ENCODE measurements at regions not wholly inside any gene's neighbourhood (a gene's known extent, or its start where the extent isn't known, plus 50 kb on each side); places are given as distances from the start of the nearest gene placed in this dataset.

DNA sequence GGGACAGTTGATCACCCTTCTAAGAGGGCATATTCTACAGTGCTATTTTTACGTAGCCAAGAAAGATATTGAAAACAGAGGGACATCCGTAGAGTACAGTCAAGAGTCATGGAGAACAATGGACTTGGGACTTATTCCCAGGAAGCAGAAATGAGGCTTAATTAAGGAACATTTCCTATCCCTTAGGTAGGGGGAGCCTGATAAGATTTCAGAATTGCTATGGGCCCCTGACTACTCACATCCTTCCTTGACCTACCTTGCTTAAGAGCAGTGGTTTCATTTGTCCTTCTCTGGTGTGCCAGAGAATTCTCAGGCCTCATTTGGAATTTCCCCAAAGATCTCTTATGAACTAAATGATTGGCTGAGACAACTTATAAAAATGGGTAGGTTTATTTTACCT, 189.5 kb upstream of the DTNBP1 start:
- no peak for DNase-seq (ENCODE audit: low read depth in 2 of 3, low spot score in 2 of 3)

DNA sequence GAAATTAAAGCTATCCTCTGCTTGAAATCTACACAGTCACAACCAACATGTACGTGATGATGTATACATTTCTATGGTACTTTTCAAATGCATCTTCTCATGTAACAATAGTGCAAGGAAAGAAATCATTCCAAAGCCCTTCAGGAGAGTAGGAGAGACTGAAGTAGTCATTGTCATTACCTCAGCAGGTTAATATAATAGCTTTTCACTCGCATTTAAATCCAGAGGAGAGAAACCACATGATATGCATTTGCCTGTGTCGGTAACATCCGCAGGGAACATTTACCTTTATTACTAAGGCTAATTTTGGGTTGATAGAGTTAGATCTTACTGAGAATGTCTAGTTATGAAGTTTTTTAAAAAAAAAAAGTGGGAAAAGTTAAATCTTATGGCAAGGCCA, 186.6 kb upstream of the DTNBP1 start:
- no peak for DNase-seq (ENCODE audit: low read depth in 2 of 3, low spot score in 2 of 3)

DNA sequence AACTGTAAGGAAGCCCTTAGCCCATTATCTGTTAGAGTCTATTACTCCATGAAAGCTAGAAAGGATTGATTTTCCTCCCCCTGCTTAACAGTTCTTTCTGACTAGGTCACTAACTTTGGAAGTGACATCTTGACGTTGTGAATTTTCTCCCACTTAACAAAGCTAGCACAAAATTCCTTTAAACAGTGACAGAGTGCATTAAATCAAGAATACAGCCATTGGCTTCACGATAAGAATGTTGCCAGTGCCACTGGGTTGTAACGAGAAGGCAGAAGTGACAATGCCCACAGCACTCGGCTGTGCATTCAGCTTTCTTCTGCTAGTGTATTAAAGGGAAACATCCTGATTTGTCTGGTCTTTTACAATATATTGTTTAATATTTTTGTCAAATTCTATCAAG, 182.7 kb upstream of the DTNBP1 start:
- DNase-seq (ENCODE audit: low read depth in 2 of 3, low spot score in 2 of 3) = no peak

DNA sequence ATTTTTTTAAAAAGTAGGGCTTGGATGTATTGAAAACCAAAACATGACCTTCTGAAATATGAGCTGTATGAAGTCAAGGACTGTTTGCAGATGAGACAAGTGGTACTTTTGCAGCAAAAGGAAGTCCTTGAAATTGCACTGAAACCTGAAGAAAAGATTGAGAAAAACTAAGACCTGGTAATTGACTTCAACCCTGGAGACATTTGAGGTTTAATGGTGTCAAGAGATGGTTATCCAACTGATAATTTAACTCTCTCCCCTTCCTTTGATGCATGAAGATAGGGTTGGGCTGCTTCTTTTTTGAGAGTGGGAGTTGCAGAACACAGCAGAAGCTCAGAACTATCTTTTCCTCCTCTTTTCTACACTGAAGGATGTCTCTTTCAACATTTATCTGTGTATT, 180.9 kb upstream of the DTNBP1 start:
- no peak for DNase-seq (ENCODE audit: low read depth in 2 of 3, low spot score in 2 of 3)

DNA sequence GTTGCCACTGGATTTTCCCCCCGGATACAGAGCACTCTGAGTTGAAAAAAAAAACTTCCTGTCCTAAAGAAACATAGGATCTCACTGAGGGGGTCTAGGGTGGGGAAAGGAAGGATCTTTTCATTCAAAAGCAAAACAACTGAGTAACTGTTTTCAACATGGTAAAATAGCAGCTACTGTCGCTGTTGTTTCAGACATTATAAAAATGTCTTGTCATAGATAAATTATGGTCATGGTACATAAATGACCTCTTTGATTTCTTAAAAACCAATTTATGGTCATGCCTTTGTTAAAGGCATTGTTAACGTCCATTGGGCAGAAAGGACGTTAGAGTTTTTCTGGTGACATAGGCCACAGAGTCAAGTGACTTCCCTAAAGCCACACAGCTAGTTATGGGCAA, 180.4 kb upstream of the DTNBP1 start:
- no peak for DNase-seq (ENCODE audit: low read depth in 2 of 3, low spot score in 2 of 3)

DNA sequence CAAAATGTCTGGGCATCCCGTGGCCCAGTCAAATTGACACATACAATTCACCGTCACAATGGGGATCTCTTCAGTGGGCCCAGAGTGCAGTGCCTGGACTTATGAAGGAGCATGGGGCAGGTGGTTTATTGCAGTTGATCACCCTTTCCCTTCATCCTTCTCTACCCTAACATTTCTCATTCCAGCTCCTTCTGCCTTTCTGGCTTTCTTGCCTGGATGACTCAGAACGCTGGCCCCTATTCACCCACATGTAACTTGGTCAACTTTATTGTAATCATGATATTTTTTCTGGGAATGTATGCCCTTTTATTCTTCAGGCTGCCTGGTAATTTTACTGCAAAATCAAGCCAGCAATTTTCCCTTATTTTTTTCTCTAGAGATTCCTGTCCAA, 179.9 kb upstream of the DTNBP1 start:
- no peak for DNase-seq (ENCODE audit: low read depth in 2 of 3, low spot score in 2 of 3)

DNA sequence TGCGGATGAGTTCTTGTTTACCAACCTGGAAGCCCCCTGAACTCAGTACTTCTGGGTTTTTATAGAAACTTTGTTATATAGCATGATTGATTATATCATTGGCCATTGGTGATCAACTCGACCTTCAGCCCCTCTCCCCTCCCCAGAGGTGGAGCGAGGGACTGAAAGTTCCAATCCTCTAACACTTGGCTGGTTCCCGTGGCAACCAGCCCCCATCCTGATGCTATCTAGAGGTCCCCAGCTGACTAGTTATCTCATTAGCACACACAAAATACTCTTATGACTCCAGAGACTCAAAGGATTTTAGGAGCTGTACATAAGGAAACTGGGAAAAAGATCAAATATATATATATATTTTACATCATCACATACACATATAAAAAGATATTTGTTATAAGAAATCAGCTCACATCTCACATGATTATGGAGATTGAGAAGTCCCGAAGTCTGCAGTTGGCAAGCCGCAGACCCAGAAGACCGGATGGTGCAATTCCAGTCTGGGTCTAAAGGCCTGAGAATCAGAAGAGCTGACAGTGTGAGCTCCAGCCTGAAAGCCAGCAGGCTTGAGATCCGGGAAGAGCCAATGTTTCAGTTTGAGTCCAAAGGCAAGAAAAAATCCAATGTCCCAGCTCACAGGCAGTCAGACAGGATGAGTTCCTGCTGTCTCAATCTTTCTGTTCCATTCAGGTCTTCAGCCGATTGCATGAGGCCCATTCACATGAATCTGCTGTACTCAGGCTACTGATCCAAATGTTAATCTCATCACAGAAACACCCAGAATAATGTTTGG, 179.3 kb upstream of the DTNBP1 start:
- DNase-seq (ENCODE audit: low read depth in 2 of 3, low spot score in 2 of 3) = no peak

DNA sequence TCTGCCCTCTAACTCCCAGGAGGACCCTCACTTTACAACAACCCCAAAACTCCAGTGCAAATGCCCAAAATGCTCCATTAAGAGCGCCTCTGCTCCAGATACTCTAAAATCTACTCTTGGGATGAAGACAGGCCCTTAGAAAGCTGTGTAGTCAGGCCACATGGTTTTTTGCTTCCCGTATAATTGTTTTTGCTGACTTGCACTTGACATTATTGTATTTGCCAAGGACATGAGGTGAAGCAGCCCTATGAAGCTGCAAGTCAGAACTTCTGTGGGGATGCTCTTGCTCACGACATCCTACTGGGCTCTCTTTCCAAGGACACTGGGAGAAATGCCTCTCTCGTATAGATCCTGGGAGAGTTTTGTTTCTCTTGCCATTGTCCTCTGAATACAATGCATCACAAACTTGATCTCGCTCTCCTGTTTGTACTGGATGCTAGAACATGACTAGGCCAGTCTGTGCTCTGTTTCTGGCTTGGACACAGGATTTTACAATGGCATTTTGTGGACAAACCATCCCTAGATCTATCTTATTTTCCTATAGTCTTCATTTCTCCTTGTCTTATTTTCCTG, 177.2 kb upstream of the DTNBP1 start:
- no peak for DNase-seq (ENCODE audit: low read depth in 2 of 3, low spot score in 2 of 3)

DNA sequence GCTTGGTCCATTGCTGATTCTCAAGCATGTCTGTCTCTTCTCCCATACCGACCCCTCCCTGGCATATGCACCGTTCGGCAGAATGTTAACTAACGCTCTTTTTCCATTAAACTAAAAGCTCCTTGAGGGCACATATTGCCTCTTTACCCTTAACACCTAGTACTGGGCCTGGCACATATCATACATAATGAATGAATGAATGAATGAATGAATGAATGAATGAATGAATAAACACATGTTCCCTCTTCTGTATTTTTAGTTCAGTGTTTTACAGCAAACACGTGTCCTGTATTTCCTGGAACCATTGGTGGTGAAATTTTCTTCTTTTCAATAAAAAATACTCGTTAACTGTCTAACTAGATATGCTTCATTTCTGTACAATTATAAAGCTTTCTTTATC, 174.4 kb upstream of the DTNBP1 start:
- DNase-seq (ENCODE audit: low read depth in 2 of 3, low spot score in 2 of 3) = no peak

DNA sequence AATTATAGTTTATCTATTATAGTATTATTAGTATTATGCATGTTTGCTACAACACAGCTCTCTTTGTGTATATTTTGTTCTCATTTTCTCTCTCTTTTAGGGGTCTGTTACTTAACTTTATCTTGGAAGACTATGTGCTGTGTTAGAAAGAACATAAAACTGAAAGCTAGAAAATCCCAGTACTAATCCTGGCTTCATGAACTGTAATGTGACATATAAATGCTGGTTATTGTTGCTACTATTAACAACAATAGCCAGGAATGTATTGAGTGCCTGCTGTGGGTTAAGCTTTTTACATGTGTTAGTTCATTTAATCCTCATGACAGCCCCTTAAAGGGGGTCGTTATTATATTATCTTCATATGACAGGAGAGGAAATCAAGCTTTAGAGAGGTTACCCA, 170.0 kb upstream of the DTNBP1 start:
- no peak for DNase-seq (ENCODE audit: low read depth in 2 of 3, low spot score in 2 of 3)

DNA sequence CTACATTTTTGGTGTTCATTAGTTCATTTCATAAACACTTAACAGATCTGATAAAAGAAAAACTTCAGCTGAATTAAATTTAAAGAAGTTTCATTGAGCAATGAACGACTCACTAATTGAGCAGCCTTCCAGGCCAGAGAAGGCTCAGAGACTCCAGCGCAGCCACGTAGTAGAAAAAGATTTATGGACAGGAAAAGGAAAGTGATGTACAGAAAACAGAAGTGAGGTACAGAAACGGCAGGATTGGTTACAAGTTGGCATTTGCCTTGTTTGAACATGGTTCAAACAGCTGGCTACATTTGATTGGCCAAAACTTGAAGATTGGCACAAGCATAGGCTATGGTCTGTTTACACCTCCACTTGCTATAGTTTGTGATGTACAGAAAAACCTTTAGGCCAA, 166.3 kb upstream of the DTNBP1 start:
- peak in 2 of 3 donors; percentile 29 to 66 for DNase-seq (ENCODE audit: low read depth in 2 of 3, low spot score in 2 of 3)

DNA sequence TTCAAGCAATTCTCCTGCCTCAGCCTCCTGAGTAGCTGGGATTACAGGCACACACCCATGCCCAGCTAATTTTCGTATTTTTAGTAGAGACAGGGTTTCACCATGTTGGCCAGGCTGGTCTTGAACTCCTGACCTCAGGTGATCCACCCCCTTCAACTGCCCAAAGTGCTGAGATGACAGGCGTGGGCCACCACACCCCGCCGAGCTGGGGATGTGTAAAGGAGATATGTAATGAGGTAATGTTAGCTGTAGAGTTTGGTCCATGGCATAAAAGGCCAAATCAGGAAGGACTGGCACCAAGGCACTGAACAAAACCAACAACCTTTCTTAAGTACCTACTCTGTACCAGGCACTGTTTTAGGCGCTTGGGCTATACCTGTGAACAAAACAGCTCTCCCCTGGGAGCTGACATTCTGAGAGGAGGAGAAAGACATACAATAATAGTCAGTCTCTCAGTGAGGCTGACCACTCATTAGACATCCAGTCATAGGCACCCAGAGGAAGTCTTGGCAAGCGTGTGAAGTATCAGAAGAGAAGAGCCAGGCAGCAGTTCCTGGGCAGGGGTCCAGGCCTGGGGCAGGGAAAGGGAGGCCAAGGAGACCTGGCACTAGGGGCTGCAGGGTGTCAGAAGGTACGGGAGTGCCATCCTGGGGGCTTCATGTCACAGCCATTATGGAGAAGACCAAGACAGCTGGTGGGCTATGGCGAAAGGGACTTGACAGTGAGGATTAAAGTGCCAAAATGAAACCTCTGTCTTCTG, 164.8 kb upstream of the DTNBP1 start:
- no peak for DNase-seq (ENCODE audit: low read depth in 2 of 3, low spot score in 2 of 3)

DNA sequence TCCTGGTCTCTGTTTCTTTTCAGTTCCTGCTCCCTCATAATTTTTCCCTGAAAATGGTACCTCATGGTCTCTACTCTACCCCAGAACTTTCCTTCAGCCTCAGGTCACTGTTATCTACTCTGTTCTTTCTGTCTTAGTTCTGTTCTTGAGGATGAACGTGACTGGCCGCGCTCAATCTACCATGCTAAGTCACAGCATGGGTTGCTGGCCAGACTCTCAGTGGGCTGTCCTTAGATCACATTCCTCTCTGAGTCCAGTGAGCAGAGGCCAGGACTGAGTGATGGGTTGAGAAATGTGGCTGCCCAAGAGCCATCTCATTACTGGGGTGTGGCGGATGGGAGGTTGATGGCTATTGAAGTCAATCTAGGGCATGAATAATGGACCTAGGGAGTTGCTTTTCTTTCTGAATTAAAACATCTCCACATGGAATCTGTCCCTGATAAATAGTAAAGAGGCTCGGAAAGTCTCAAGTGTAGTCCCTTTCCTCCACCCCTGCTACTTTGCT, 164.0 kb upstream of the DTNBP1 start:
- DNase-seq (ENCODE audit: low read depth in 2 of 3, low spot score in 2 of 3) = no peak

DNA sequence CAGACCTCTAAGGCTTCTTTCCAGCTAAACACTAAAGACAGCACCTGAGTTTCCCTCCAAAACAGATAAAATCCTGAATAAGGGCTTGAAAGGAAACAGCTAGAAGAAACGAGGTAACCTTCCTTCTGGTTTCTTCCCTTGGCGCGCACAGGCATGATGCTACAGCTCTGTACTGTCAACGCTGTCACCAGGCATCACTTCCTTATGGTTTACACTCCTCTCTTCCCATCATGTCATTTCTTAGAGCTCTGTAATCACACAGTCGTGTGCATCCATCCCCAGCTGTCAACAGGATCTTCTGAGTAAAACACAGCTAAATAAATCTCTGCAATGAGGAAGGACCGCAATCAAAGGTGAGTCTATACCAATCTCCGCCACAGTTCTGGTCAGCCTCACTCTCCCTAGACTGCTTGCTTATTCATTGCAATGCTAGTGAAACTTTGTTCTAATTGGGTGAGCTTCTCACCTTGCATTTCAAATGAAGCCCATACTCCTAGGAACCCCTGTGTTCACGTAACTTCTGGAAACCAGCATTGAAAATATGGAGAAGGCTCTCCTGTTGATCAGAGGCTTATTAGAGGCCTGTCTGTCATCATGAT, 162.6 kb upstream of the DTNBP1 start:
- DNase-seq (ENCODE audit: low read depth in 2 of 3, low spot score in 2 of 3) = no peak

DNA sequence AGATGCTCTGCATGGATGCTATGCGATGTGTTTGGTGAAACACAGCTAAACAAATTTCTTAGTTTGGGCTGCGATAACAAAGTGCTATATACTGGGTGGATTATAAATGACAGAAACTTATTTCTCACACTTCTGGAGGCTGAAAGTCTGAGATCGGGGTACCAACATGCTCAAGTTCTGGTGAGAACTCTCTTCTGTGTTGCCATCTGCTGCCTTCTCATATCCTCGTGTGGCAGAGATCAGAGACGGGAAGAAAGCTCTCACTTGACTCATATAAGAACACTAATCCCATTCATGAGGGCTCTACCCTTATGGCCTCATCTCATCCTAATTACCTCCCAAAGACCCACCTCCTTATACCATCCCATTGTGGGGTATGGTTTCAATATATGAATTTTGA, 162.0 kb upstream of the DTNBP1 start:
- DNase-seq (ENCODE audit: low read depth in 2 of 3, low spot score in 2 of 3) = no peak

DNA sequence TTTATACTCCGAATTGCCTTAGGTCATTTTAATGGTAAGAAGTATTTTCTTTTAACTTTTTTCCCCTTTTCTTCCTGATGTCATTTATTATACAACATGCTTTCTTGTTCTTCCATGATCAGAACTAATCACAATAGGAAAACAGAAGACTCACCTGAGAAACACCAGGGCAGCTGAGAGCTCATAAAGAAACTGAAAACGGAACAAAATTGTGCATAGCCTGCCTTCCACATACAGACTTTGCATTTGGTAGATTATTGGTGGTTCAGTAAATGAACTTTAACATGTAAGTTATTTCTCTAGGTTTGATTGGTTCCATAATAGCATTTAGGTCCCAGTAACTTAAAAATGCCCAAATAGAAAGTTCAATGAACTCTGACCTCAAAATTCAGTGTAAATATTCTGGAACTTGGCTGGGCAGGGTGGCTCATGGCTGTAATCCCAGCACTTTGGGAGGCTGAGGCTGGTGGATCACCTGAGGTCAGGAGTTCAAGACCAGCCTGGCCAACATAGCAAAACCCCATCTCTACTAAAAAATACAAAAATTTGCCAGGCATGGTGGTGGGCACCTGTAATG, 161.1 kb upstream of the DTNBP1 start:
- no peak for DNase-seq (ENCODE audit: low read depth in 2 of 3, low spot score in 2 of 3)

DNA sequence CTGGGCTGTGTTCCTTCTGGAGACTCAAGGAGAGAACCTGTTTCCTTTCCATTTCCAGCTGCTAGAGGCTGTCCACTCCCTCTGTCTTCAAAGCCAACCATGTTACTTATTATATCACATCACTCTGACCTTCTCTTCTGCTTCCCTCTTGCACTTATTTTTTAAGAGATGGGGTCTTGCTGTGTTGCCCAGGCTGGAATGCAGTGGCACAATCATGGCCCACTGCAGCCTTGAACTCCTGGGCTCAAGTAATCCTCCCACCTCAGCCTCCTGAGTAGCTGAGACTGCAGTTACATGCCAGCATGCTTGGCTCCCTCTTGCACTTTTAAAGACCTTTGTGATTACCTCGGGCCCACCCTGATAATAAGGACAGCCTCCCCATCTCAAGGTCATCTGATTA, 160.0 kb upstream of the DTNBP1 start:
- DNase-seq (ENCODE audit: low read depth in 2 of 3, low spot score in 2 of 3) = no peak

DNA sequence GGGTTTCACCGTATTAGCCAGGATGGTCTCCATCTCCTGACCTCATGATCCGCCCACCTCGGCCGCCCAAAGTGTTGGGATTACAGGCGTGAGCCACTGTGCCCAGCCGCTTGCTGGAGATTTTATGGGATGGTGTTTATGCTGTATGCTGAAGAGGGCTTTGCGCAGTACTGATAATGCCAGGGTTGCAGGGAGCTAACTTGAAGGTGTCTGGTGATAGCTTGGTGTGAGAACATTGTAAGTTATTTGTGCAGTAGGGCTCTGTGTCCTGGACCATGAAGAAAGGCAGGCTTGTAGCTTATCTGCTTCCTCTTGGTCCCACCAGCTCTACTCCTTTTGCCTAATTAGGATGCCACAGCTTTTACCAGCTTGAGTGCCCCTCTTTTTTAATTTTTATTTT, 157.0 kb upstream of the DTNBP1 start:
- no peak for DNase-seq (ENCODE audit: low read depth in 2 of 3, low spot score in 2 of 3)

DNA sequence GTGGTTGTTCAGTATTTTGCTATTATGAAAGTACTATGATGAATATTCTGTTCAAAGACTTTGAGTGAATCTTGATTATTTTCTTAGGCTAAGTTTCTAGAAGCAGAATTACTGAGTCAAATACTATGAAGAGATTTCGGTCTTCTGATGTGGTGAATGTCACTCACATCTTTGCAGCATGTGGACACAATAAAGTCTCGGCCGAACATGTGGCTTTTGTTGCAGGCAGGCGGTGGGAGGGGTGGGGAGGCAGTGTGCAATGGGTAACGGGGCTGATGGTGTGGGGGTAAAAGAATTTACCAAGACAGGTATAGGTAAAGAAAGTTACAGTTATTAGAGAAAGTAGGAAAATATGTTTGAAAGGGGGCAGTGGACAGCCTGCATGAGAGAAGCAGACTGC, 156.4 kb upstream of the DTNBP1 start:
- no peak for DNase-seq (ENCODE audit: low read depth in 2 of 3, low spot score in 2 of 3)

DNA sequence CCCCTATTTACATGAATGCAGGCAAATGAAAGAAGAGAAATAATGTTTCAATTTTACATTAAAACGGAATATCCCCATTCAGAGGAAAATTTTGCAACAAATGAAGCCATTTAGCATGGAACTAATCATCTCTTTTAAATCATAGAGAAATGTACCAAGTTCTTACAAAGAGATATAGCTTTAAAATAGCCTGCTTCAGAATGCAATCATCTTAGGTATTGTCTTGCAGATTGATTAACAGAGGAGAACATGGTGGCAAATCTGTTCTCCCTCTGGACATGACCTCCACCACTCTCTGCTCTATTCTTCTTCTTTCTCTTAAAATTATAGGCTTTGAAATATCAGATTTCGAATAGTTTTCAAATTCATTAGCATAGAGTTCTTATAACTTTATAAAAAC, 155.7 kb upstream of the DTNBP1 start:
- DNase-seq (ENCODE audit: low read depth in 2 of 3, low spot score in 2 of 3) = no peak

DNA sequence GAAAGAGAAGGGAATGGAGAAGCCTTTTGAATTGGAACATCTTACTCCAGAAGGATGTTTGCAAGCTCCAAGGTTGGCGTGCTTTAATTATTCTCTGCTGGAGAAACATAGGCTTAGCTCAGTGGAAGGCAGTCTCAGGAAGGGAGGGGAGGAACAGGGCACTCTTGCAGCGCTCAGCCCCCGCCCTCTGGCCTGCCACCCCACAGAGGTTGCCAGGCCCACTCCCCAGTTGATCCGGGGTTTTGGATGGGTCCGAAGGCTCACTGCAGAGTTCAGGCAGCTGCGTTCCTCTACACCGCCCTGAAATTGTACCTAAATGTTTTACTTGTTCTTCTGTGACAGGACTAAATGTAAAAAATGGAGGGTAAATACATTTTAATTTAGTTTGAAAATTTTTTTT, 155.2 kb upstream of the DTNBP1 start:
- DNase-seq (ENCODE audit: low read depth in 2 of 3, low spot score in 2 of 3) = no peak

All from hematopoietic multipotent progenitor cell (in vitro differentiated cells).